ENCODE measurements at regions not wholly inside any gene's neighbourhood (a gene's known extent, or its start where the extent isn't known, plus 50 kb on each side); places are given as distances from the start of the nearest gene placed in this dataset.

- Histone ChIP-seq H3K4me1 (no peaks in the 10 kb centered on the region), H3K36me3 (no peaks in the 10 kb centered on the region), H3K4me3 (no peak overlapping the region), H3K9me3 (no peaks in the 10 kb centered on the region), H3K27ac (no peak overlapping the region), H3K27me3 (no peaks in the 10 kb centered on the region)
- TF ChIP-seq CTCF (IDR thresholded peaks at IDR 0.05) (peak in 1 of 6 experiments; percentile 3), POLR2A (IDR thresholded peaks at IDR 0.05) (no peak)
- no peak for DNase-seq
These were observed 144.0 kb upstream of the PDZRN3 start for GRCh38 chr3:73768524-73769308.

- TF ChIP-seq POLR2A (IDR thresholded peaks at IDR 0.05) (no peak), CTCF (IDR thresholded peaks at IDR 0.05) (no peak)
- DNase-seq, result no peak
- Histone ChIP-seq H3K27ac (peak overlapping the region; percentile 38 to 64 (median 48)), H3K27me3 (no peaks in the 10 kb centered on the region), H3K4me1 (no peaks in the 10 kb centered on the region), H3K36me3 (no peaks in the 10 kb centered on the region), H3K4me3 (peak overlapping the region in 1 of 4 donors; percentile 2), H3K9me3 (no peaks in the 10 kb centered on the region)
These were observed 142.0 kb upstream of the PDZRN3 start for GRCh38 chr3:73766599-73767381.

- Histone ChIP-seq H3K27me3 (no peaks in the 10 kb centered on the region), H3K27ac (peak overlapping the region; percentile 2 to 64 (median 18)), H3K4me1 (no peaks in the 10 kb centered on the region), H3K36me3 (no peaks in the 10 kb centered on the region), H3K9me3 (no peaks in the 10 kb centered on the region), H3K4me3 (no peak overlapping the region)
- no peak for DNase-seq
- no peak for TF ChIP-seq POLR2A (IDR thresholded peaks at IDR 0.05)
These were observed 141.3 kb upstream of the PDZRN3 start for GRCh38 chr3:73765878-73766545.

GRCh38 chr3:73762855-73763254 lies 138.1 kb upstream of the PDZRN3 start:
- no peak for DNase-seq
- no peak overlapping the region for H3K27ac ChIP-seq
- H3K4me1 ChIP-seq, result no peaks in the 10 kb centered on the region
- H3K36me3 ChIP-seq, result no peaks in the 10 kb centered on the region
- no peak for TF ChIP-seq CTCF (IDR thresholded peaks at IDR 0.05)
- TF ChIP-seq POLR2A (IDR thresholded peaks at IDR 0.05), result no peak
- H3K27me3 ChIP-seq, result no peaks in the 10 kb centered on the region
- no peak overlapping the region for H3K4me3 ChIP-seq
- no peaks in the 10 kb centered on the region for H3K9me3 ChIP-seq

- Histone ChIP-seq H3K36me3 (no peaks in the 10 kb centered on the region), H3K9me3 (no peaks in the 10 kb centered on the region), H3K4me1 (no peaks in the 10 kb centered on the region), H3K27ac (peak overlapping the region in 1 of 4 donors; percentile 47), H3K27me3 (no peaks in the 10 kb centered on the region), H3K4me3 (no peak overlapping the region)
- DNase-seq, result no peak
- no peak for TF ChIP-seq POLR2A (IDR thresholded peaks at IDR 0.05)
- TF ChIP-seq CTCF (IDR thresholded peaks at IDR 0.05), result no peak
These were observed 134.6 kb upstream of the PDZRN3 start for GRCh38 chr3:73759297-73759711.

Data from Peyer's patch (tissue), 4 donors.